ENCODE measurements at regions not wholly inside any gene's neighbourhood (a gene's known extent, or its start where the extent isn't known, plus 50 kb on each side); places are given as distances from the start of the nearest gene placed in this dataset.
"Not testable (repeated sequence)": the region's sequence is repeated elsewhere in the genome, so short reads cannot be mapped to it uniquely, and the experiment has no call there.

- DNase-seq (ENCODE audit: low spot score) (no peak), FAIRE-seq (no peak)
These were observed 50.9 kb downstream of the DISP1 start for GRCh38 chr1:222865718-222866117.

- no peak for FAIRE-seq
- no peak for DNase-seq (ENCODE audit: low spot score)
These were observed 52.5 kb downstream of the DISP1 start for GRCh38 chr1:222867316-222867715.

- FAIRE-seq: no peak
- DNase-seq (ENCODE audit: low spot score): no peak
These were observed 61.3 kb downstream of the DISP1 start for GRCh38 chr1:222876182-222876581.

DNA sequence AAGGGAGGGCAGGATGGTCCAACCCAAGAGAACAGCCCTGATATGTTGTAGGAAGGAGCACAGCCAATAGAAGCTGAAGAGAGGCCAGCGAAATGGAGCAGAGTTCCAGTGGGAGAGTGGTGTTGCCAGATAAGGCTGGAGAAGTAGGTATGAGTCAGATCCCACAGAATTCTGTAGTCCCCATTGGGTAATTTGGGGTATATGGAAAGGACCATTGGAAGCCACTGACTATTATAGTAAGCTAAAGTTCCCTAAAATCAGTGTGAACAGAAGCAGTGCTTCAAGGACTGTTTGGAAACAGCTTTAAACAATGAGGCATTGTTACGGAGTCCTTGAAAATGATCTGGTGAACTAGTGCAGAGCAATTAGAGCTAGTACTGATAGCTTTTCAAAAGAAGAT, 63.0 kb downstream of the DISP1 start:
- FAIRE-seq (no peak), DNase-seq (ENCODE audit: low spot score) (no peak)

- FAIRE-seq: no peak
These were observed 65.7 kb downstream of the DISP1 start for GRCh38 chr1:222880587-222880986.

DNA sequence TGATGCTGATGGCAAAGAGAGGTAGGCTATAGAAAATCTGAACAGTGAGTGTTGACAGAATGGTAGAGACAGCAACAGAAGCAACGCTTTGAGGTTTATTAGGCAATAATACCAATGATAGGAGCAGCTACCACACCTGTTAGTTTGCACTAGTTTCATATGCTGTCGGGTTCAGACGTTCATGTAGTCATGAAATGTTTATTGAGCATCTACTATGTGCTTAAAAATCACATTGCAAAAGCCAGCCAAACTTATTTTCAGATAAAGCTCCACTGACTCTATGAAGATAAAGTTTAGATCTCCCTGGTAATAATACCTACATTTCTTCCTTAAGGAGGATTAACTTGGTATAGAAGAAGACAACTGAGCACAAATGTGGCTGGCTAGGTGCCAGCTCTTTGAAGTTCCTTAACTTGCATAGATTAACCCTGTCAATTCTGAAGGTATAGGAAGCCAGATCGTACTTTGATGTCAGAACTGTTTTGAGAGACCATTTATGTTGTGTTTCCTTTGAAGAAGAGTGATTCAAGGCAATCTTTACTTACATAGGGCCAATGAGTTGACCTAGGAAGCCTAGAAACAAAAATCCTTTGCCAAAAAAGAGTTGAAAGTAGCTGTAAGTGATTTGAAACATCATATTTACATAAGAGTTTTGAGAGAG, 71.5 kb downstream of the DISP1 start:
- DNase-seq (ENCODE audit: low spot score) (no peak), FAIRE-seq (no peak)

More at GRCh38 chr1:222880587-222880986, 65.7 kb downstream of the DISP1 start:
- DNase-seq (ENCODE audit: low spot score): peak; percentile 56

GRCh38 chr1:222886878-222887351, 72.1 kb downstream of the DISP1 start:
- DNase-seq (ENCODE audit: low spot score): no peak
- no peak for FAIRE-seq

GRCh38 chr1:222889440-222889839, 74.6 kb downstream of the DISP1 start:
- no peak for DNase-seq (ENCODE audit: low spot score)
- FAIRE-seq: no peak

- DNase-seq (ENCODE audit: low spot score): no peak
- no peak for FAIRE-seq
These were observed 75.9 kb downstream of the DISP1 start for GRCh38 chr1:222890716-222891115.

DNA sequence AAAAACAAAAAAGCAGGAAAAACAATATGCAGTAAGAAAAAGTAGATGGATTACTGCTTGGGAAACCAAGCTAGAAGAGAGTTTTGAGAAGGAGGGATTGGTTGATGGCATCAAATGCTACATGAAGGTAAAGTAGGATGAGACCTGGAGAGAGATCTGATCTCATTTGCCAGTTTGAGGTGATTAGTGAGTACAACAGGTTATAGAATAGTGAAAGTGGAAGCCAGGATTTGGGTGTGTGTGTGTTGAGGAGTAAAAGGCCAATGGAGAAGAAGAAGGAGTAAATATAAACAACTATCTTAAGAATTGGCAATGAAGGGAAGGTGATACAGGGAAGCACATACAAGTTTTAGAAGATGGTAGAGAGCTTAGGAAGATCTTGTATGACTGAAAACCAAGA, 76.7 kb downstream of the DISP1 start:
- DNase-seq (ENCODE audit: low spot score): no peak
- FAIRE-seq: no peak

GRCh38 chr1:222892137-222892769, 77.4 kb downstream of the DISP1 start:
- FAIRE-seq (no peak), DNase-seq (ENCODE audit: low spot score) (no peak)

GRCh38 chr1:222893255-222893654, 78.4 kb downstream of the DISP1 start:
- FAIRE-seq: no peak
- DNase-seq (ENCODE audit: low spot score): no peak

DNA sequence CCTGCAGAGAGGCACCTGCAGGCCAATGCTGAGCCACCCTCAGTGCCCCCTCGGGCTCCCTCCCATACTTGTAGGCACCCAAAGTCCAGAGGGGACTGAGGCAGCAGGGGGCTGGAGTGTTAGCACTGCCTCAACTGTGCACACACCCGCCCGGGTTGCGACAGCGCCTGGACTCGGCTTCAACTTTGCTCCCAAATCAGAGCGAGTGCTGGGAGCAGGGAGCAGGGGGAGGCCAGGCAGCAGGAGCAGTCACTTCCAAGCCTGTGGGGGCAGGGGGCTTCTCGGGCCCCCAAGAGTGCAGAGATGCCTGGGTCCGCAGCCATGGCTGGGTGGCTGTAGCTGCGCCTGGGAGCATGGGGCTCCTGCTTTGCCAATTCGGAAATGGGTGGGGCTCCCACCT, 79.5 kb downstream of the DISP1 start:
- no peak for DNase-seq (ENCODE audit: low spot score)
- FAIRE-seq: no peak

DNA sequence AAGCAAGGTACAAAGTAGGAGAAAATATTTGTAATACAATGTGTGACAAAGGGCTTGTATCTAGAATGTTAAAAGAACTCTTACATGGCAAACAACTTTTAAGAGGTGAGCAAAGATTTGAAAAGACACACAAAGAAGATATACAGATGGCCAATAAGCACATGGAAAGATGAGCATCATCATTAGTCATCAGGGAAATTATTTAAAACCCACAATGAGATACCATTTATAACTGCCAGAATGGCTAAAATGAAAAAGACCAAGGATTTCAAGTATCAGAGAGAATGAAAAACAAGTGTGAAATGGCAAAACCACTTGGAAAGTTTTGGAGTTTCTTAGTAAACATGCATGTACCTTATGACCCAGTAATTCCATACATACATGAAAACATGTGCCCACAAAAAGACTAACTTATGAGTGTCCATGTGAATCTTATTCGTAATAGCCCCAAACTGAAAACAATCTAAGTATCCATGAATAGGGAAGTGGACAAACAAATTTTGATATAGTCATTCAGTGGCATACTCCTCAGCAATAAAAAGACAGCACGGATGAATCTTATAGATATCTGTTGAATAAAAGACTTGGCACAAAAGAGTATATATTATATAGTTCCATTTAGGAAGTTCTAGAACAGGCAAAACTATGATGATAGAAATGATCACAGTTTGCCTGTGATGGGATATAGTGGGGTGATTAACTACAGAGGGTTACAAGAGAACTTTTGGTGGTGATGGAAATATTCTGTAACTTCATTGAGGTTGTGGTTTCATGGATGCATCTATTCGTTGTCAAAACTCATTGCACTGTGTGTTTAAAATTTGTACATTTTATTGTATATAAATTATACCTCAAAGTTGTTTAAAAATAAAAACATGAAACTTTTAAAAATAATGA, 82.0 kb downstream of the DISP1 start:
- DNase-seq (ENCODE audit: low spot score): no peak
- no peak for FAIRE-seq

GRCh38 chr1:222897527-222898190, 82.8 kb downstream of the DISP1 start:
- FAIRE-seq (no peak), DNase-seq (ENCODE audit: low spot score) (no peak)

GRCh38 chr1:222898191-222898527, 83.3 kb downstream of the DISP1 start:
- FAIRE-seq: no peak
- no peak for DNase-seq (ENCODE audit: low spot score)

DNA sequence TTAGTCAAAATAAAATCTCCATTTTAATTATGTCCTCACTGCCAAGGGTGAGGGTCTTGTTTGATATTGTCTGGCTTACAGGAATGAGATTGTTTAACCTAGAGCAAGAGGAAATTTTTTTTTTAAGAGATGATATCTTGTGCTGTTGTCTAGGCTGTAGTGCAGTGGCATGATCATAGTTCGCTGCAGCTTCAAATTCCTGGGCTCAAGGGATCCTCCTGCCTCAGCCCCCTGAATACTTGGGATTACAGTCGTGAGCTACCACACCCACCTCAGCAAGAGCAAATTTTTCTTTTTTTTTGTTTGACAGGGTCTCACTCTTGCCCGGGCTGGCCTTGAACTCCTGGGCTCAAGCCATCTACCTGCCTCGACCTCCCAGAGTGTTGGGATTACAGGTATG, 84.6 kb downstream of the DISP1 start:
- FAIRE-seq (no peak), DNase-seq (ENCODE audit: low spot score) (no peak)

DNA sequence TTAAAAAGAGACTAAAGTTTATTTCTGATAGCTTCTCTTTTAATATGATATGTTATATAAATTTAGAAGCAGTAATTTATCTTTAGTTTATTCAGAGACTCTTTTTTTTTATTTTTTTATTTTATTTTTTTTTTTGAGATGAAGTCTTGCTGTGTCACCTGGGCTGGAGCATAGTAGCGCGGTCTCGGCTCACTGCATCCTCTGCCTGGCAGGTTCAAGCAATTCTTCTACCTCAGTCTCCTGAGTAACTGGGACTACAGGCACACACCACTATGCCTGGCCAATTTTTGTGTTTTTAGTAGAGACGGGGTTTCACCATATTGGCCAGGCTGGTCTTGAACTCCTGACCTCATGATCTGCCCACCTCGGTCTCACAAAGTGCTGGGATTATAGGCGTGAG, 89.6 kb downstream of the DISP1 start:
- no peak for DNase-seq (ENCODE audit: low spot score)
- no peak for FAIRE-seq

- no peak for FAIRE-seq
- no peak for DNase-seq (ENCODE audit: low spot score)
These were observed 90.3 kb downstream of the DISP1 start for GRCh38 chr1:222905151-222905550.

DNA sequence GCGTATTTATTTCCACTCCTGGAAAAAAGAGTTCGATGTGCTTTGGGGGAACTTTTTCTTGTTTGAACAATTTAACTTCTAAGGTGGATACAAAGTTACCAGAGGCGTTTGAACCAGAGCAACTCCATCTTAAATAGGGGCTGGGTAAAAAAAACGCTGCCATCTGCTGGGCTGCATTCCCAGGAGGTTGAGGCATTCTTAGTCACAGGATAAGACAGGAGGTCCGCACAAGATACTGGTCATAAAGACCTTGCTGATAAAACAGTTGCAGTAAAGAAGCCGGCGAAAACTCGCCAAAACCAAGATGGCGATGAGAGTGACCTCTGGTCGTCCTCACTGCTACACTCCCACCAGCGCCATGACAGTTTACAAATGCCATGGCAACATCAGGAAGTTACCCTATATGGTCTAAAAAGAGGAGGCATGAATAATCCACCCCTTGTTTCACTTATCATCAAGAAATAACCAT, 91.5 kb downstream of the DISP1 start:
- FAIRE-seq; DNase-seq (ENCODE audit: low spot score): not testable (repeated sequence)

DNA sequence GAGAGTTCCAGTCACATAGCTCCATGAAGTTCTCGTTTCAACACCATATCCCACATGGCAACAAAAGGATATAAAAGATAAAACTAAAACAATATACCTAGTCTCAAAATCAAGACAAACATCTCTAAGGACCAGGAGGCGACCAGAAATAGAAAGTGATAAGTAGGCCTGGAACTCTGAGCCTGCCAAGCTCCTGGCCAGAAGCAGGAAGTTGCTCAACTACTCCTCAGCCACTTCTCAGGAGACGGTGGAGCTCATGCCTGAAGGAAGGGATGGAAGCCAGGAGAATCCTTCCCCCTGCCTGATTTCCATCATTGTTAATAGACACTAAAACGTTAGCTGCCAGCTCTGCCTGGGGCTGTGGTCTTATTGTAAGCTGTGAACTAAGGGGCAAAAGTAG, 94.7 kb downstream of the DISP1 start:
- DNase-seq (ENCODE audit: low spot score) (no peak), FAIRE-seq (no peak)

DNA sequence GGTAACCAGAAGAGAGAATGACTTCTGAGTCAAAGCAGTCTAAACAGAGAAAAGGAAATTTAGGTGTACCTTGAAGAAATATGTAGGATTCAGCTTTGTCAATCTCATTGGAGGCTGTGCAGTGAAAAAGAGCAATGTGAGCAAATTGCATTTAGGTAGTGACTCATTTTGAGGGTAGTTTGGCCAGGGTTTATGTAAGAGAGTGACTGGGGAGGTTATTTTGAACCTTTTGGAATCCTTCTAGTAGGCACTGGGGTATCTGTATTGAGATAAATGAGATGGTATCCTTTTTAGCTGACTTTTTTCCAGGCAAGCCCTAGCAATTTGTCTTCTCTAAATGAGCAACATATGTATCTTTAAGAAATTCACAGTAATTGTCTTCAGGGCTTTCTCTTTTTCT, 95.9 kb downstream of the DISP1 start:
- FAIRE-seq: no peak

More for the DNA sequence above, 95.9 kb downstream of the DISP1 start:
- no peak for DNase-seq (ENCODE audit: low spot score)

Data from urothelium cell line (cell line).